ENCODE measurements at regions not wholly inside any gene's neighbourhood (a gene's known extent, or its start where the extent isn't known, plus 50 kb on each side); places are given as distances from the start of the nearest gene placed in this dataset.

DNA sequence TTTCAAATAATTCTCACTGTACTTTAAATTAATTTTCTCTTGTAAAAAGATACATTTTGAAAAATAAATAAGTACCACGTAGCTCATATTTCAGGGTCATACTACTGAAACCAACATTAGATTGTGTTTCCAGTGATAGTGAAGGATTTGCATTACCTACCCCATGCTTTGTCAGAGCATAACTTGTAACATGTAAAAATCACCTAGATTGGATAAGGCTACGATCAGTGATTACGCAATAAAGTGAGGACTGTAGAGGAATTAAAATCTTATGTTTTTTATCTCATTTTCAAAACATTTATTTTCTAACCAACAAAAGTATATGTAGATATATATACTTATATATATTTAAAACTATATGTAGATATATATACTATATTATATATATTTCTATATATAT lies 89.4 kb upstream of the VRK2 start:
- no peak for DNase-seq (ENCODE audit: low read depth)
- no peak overlapping the region for H3K4me3 ChIP-seq (ENCODE audit: control insufficient read depth, low read depth, low read length)
- TF ChIP-seq, protein P1, sequence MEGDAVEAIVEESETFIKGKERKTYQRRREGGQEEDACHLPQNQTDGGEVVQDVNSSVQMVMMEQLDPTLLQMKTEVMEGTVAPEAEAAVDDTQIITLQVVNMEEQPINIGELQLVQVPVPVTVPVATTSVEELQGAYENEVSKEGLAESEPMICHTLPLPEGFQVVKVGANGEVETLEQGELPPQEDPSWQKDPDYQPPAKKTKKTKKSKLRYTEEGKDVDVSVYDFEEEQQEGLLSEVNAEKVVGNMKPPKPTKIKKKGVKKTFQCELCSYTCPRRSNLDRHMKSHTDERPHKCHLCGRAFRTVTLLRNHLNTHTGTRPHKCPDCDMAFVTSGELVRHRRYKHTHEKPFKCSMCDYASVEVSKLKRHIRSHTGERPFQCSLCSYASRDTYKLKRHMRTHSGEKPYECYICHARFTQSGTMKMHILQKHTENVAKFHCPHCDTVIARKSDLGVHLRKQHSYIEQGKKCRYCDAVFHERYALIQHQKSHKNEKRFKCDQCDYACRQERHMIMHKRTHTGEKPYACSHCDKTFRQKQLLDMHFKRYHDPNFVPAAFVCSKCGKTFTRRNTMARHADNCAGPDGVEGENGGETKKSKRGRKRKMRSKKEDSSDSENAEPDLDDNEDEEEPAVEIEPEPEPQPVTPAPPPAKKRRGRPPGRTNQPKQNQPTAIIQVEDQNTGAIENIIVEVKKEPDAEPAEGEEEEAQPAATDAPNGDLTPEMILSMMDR (IDR thresholded peaks at IDR 0.05; ENCODE audit: control insufficient read depth, insufficient read depth, low read depth, low read length, missing control alignments): no peak

- no peak overlapping the region for H3K4me3 ChIP-seq (ENCODE audit: control insufficient read depth, low read depth, low read length)
- TF ChIP-seq, protein P1 (IDR thresholded peaks at IDR 0.05; ENCODE audit: control insufficient read depth, insufficient read depth, low read depth, low read length, missing control alignments): no peak
- no peak for DNase-seq (ENCODE audit: low read depth)
Observed at GRCh38 chr2:57959390-57959789, 87.2 kb upstream of the VRK2 start.

DNA sequence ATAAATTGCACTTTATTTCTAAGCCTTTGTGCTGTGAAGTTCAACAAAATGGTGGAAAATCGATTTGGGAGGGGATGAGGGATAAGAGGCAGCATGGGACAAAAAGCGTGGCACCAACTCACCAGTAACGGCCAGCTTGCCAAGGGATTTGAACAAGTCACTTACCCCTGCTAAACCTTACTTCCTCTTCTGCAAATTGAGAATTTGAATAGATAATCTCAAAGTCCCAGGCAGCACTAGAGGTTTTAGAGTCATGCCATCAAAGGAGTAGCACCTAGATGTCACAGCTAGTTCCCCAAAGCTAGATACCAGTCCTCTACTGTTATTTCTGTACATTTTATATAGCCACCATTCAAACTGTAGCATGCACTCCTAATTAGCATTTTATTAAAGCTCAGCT lies 83.7 kb upstream of the VRK2 start:
- no peak overlapping the region for H3K4me3 ChIP-seq (ENCODE audit: control insufficient read depth, low read depth, low read length)
- TF ChIP-seq, protein P1 (IDR thresholded peaks at IDR 0.05; ENCODE audit: control insufficient read depth, insufficient read depth, low read depth, low read length, missing control alignments): no peak
- DNase-seq (ENCODE audit: low read depth): no peak

DNA sequence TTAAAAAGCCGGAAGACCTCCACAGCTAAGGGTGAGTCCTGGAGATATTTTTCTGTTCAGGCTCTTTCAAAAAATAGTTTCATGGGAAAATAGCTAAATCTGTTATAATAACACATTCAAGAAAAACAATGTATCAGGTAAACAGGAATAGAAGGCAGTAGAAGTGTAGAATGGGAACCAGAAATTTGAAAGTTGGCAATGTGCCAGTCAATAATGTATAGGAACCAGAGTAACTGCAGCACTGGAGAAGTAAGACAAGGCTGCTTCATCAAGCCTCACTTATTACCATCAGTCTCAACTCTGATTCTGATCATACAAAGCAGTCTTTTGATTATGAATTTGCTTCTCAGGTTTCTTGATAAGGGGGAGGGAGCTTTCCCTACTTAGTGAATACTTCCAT lies 81.4 kb upstream of the VRK2 start:
- no peak for DNase-seq (ENCODE audit: low read depth)
- H3K4me3 ChIP-seq (ENCODE audit: control insufficient read depth, low read depth, low read length): no peak overlapping the region
- TF ChIP-seq, protein P1 (IDR thresholded peaks at IDR 0.05; ENCODE audit: control insufficient read depth, insufficient read depth, low read depth, low read length, missing control alignments): no peak

GRCh38 chr2:57965961-57966360 lies 80.6 kb upstream of the VRK2 start:
- DNase-seq (ENCODE audit: low read depth): no peak
- TF ChIP-seq, protein P1 (IDR thresholded peaks at IDR 0.05; ENCODE audit: control insufficient read depth, insufficient read depth, low read depth, low read length, missing control alignments): no peak
- no peak overlapping the region for H3K4me3 ChIP-seq (ENCODE audit: control insufficient read depth, low read depth, low read length)

DNA sequence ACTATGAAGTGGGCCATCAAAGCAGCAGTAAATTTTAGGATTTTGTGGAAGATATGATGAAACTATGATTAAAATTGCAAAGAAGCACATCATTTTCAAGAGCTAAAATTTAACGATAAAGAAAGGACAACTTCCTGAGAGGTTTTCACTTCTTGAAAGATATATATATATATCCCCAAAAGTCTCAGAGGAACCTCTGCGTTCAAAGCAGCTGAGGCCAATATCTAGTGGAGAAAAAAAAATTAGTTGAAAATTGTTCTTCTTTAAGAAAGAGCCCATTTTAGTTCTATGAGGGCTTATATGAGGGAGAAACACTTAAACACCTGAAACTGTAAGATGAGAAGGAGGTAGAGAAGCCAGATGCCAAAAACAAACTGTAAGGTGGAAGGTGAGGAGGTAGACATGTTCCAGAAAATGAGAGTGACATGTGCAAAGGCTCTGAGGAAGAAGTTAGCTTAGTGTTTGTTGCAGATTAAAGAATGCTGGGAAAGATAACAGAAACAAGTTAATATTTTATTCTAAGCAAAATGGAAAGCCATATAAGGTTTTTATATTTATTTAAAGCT lies 72.9 kb upstream of the VRK2 start:
- no peak overlapping the region for H3K4me3 ChIP-seq (ENCODE audit: control insufficient read depth, low read depth, low read length)
- no peak for DNase-seq (ENCODE audit: low read depth)
- TF ChIP-seq, protein P1 (IDR thresholded peaks at IDR 0.05; ENCODE audit: control insufficient read depth, insufficient read depth, low read depth, low read length, missing control alignments): no peak

DNA sequence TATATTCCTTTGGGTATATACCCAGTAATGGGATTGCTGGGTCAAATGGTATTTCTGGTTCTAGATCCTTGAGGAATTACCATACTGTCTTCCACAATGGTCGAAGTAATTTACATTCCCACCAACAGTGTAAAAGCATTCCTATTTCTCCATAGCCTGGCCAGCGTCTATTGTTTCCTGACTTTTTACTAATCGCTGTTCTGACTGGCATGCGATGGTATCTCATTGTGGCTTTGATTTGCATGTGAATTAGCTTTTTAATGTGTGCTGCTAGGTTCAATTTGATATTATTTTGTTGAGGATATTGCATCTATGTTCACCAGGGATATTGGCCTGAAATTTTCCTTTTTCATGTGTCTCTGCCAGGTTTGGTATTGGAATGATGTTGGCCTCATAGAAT lies 67.4 kb upstream of the VRK2 start:
- no peak for DNase-seq (ENCODE audit: low read depth)
- H3K4me3 ChIP-seq (ENCODE audit: control insufficient read depth, low read depth, low read length): no peak overlapping the region
- TF ChIP-seq, protein P1 (IDR thresholded peaks at IDR 0.05; ENCODE audit: control insufficient read depth, insufficient read depth, low read depth, low read length, missing control alignments): no peak

Measured in AG09309 (cell line).